Upper lobe of left lung (tissue), 4 donors: ENCODE measurements at regions not wholly inside any gene's neighbourhood (a gene's known extent, or its start where the extent isn't known, plus 50 kb on each side); places are given as distances from the start of the nearest gene placed in this dataset.

Source experiments
- CTCF ChIP-seq, 6 experiments: fragments of 450-650 bp in 4 of 6; fragments of 200-600 bp in 2 of 6; sonication (generic) in 2 of 6; IDR thresholded peaks; one replicate each; pipeline ENCODE4 v1.5.1; 2016 to 2019; ENCODE audit warnings: antibody characterized with exemption in 6 of 6
- EP300 ChIP-seq, 4 donors: sonication (generic); formaldehyde crosslinking; IDR thresholded peaks; one replicate each; pipeline ENCODE4 v1.5.1; 2017; ENCODE audit warnings: antibody characterized with exemption in 4 of 4, control low read depth in 2 of 4
- POLR2A ChIP-seq, 4 donors: fragments of 450-650 bp; IDR thresholded peaks; one replicate each; pipeline ENCODE4 v1.5.1; 2016 to 2017; ENCODE audit warnings: antibody characterized with exemption in 4 of 4, mild to moderate bottlenecking in 2 of 4

- TF ChIP-seq CTCF (IDR thresholded peaks at IDR 0.05) (no peak), EP300 (IDR thresholded peaks at IDR 0.05) (no peak), POLR2A (IDR thresholded peaks at IDR 0.05) (no peak)
These were observed 242.6 kb downstream of the GATA3 start for GRCh38 chr10:8297107-8297506.
